ENCODE measurements at regions not wholly inside any gene's neighbourhood (a gene's known extent, or its start where the extent isn't known, plus 50 kb on each side); places are given as distances from the start of the nearest gene placed in this dataset.

DNA sequence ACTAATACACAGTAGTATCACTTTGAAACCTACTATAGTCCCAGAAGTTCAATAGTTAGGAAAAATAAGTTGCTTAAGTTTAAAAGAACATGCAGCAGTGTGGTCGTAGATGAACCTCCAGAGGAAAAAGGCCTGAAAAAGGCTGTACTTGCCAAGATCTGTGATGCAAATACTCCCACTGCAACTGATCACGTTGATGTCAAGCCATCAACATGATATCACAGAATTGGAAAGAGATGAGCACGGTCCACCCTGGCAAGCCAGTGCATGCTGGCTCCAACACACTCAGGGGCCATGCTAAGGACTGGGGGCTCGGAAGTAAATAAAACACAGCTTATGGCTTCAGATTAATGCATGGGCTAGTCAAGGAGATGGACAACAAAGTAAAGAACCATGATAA lies 71.8 kb upstream of the LRCH1 start:
- no peak overlapping the region for H4K8ac ChIP-seq (ENCODE audit: low read depth, low read length)
- no peak overlapping the region for H3K4me2 ChIP-seq (ENCODE audit: low read length)
- no peak for DNase-seq
- no peak overlapping the region for H2BK120ac ChIP-seq (ENCODE audit: low read depth, low read length)
- no peak overlapping the region for H2BK15ac ChIP-seq (replicated peaks; ENCODE audit: low read depth)
- no peak overlapping the region for H3K4me3 ChIP-seq (ENCODE audit: low read length)
- H4K5ac ChIP-seq (ENCODE audit: low read length): no peak overlapping the region
- no peak overlapping the region for H3K56ac ChIP-seq (ENCODE audit: low read length)
- WGBS (ENCODE audit: extremely low coverage, insufficient coverage, low lambda C conversion rate): no CpG with 5 or more reads among the region's 4 CpGs
- H3K9ac ChIP-seq (ENCODE audit: low read length): no peak overlapping the region
- H2BK5ac ChIP-seq (ENCODE audit: low read length): no peak overlapping the region
- no peaks in the 10 kb centered on the region for H3K4me1 ChIP-seq (ENCODE audit: control insufficient read depth, low read depth, low read length)
- no peak overlapping the region for H2AK5ac ChIP-seq (ENCODE audit: low read length)
- no peak overlapping the region for H3K23ac ChIP-seq (ENCODE audit: low read length)
- H3K18ac ChIP-seq (ENCODE audit: low read length): no peak overlapping the region
- H3K4ac ChIP-seq (ENCODE audit: low read depth, low read length): no peak overlapping the region
- H3K36me3 ChIP-seq (ENCODE audit: control insufficient read depth, insufficient read depth, low read length): no peaks in the 10 kb centered on the region
- no peaks in the 10 kb centered on the region for H3K79me2 ChIP-seq (ENCODE audit: control insufficient read depth, insufficient read depth, low read length)
- H3K79me1 ChIP-seq (ENCODE audit: low read length): no peaks in the 10 kb centered on the region
- no peak overlapping the region for H3K27ac ChIP-seq (ENCODE audit: low read depth, low read length)
- no peaks in the 10 kb centered on the region for H3K27me3 ChIP-seq (ENCODE audit: insufficient read depth, low read length, poor library complexity)

GRCh38 chr13:46480131-46480530 lies 72.8 kb upstream of the LRCH1 start:
- no CpG with 5 or more reads among the region's 5 CpGs for WGBS (ENCODE audit: extremely low coverage, insufficient coverage, low lambda C conversion rate)
- Histone ChIP-seq H3K36me3 (ENCODE audit: control insufficient read depth, insufficient read depth, low read length) (no peaks in the 10 kb centered on the region), H2BK15ac (replicated peaks; ENCODE audit: low read depth) (no peak overlapping the region), H3K9ac (ENCODE audit: low read length) (no peak overlapping the region), H3K4me1 (ENCODE audit: control insufficient read depth, low read depth, low read length) (no peaks in the 10 kb centered on the region), H3K79me1 (ENCODE audit: low read length) (no peaks in the 10 kb centered on the region), H3K56ac (ENCODE audit: low read length) (peak overlapping the region; percentile 27), H3K27ac (ENCODE audit: low read depth, low read length) (peak overlapping the region; percentile 16), H3K4me3 (ENCODE audit: low read length) (no peak overlapping the region), H3K23ac (ENCODE audit: low read length) (no peak overlapping the region), H3K4ac (ENCODE audit: low read depth, low read length) (no peak overlapping the region), H4K8ac (ENCODE audit: low read depth, low read length) (no peak overlapping the region), H2AK5ac (ENCODE audit: low read length) (no peak overlapping the region), H2BK5ac (ENCODE audit: low read length) (no peak overlapping the region), H4K5ac (ENCODE audit: low read length) (no peak overlapping the region), H2BK120ac (ENCODE audit: low read depth, low read length) (peak overlapping the region; percentile 15), H3K18ac (ENCODE audit: low read length) (no peak overlapping the region), H3K27me3 (ENCODE audit: insufficient read depth, low read length, poor library complexity) (no peaks in the 10 kb centered on the region), H3K79me2 (ENCODE audit: control insufficient read depth, insufficient read depth, low read length) (no peaks in the 10 kb centered on the region), H3K4me2 (ENCODE audit: low read length) (no peak overlapping the region)
- peak; percentile 42 for DNase-seq

GRCh38 chr13:46479691-46480090 lies 73.3 kb upstream of the LRCH1 start:
- H3K4me1 ChIP-seq (ENCODE audit: control insufficient read depth, low read depth, low read length): no peaks in the 10 kb centered on the region
- no peak overlapping the region for H2BK15ac ChIP-seq (replicated peaks; ENCODE audit: low read depth)
- H3K27ac ChIP-seq (ENCODE audit: low read depth, low read length): peak overlapping the region; percentile 16
- H3K9ac ChIP-seq (ENCODE audit: low read length): no peak overlapping the region
- peak; percentile 23 for DNase-seq
- no peak overlapping the region for H2BK120ac ChIP-seq (ENCODE audit: low read depth, low read length)
- no peaks in the 10 kb centered on the region for H3K79me2 ChIP-seq (ENCODE audit: control insufficient read depth, insufficient read depth, low read length)
- no peak overlapping the region for H2BK5ac ChIP-seq (ENCODE audit: low read length)
- no peak overlapping the region for H3K23ac ChIP-seq (ENCODE audit: low read length)
- H3K18ac ChIP-seq (ENCODE audit: low read length): no peak overlapping the region
- H3K27me3 ChIP-seq (ENCODE audit: insufficient read depth, low read length, poor library complexity): no peaks in the 10 kb centered on the region
- H3K56ac ChIP-seq (ENCODE audit: low read length): peak overlapping the region; percentile 27
- no peak overlapping the region for H4K5ac ChIP-seq (ENCODE audit: low read length)
- no peak overlapping the region for H2AK5ac ChIP-seq (ENCODE audit: low read length)
- no peak overlapping the region for H4K8ac ChIP-seq (ENCODE audit: low read depth, low read length)
- no peak overlapping the region for H3K4me2 ChIP-seq (ENCODE audit: low read length)
- H3K4me3 ChIP-seq (ENCODE audit: low read length): no peak overlapping the region
- no CpG with 5 or more reads among the region's 1 CpG for WGBS (ENCODE audit: extremely low coverage, insufficient coverage, low lambda C conversion rate)
- no peaks in the 10 kb centered on the region for H3K36me3 ChIP-seq (ENCODE audit: control insufficient read depth, insufficient read depth, low read length)
- H3K79me1 ChIP-seq (ENCODE audit: low read length): no peaks in the 10 kb centered on the region
- H3K4ac ChIP-seq (ENCODE audit: low read depth, low read length): no peak overlapping the region

- WGBS (ENCODE audit: extremely low coverage, insufficient coverage, low lambda C conversion rate): no CpG with 5 or more reads among the region's 1 CpG
- peak; percentile 48 for DNase-seq
These were observed 73.7 kb upstream of the LRCH1 start for GRCh38 chr13:46479283-46479682.

DNA sequence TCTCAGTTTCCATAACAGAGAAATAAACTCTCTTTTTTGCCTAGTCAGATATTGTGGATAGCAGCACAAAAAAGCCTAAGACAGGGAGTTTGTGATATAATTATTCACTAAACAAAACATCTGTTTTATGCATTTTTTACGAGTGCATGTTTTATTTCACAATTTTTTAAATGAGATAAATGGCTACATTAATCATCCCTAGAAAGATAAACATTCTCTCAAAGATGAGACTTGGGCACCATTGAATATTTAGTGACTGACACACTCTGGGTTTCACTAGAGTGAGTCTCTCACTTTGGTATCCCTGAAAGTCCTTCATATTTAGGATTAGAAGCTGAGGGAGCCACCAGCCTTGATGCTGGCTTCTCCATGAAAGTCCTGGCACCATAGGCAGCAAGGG lies 74.3 kb upstream of the LRCH1 start:
- H3K79me2 ChIP-seq (ENCODE audit: control insufficient read depth, insufficient read depth, low read length): no peaks in the 10 kb centered on the region
- no peak overlapping the region for H2AK5ac ChIP-seq (ENCODE audit: low read length)
- H3K56ac ChIP-seq (ENCODE audit: low read length): peak overlapping the region; percentile 12
- H3K4ac ChIP-seq (ENCODE audit: low read depth, low read length): no peak overlapping the region
- H3K23ac ChIP-seq (ENCODE audit: low read length): no peak overlapping the region
- H2BK5ac ChIP-seq (ENCODE audit: low read length): no peak overlapping the region
- no peak overlapping the region for H2BK15ac ChIP-seq (replicated peaks; ENCODE audit: low read depth)
- H3K4me3 ChIP-seq (ENCODE audit: low read length): no peak overlapping the region
- no peaks in the 10 kb centered on the region for H3K4me1 ChIP-seq (ENCODE audit: control insufficient read depth, low read depth, low read length)
- WGBS (ENCODE audit: extremely low coverage, insufficient coverage, low lambda C conversion rate): no CpG with 5 or more reads among the region's 1 CpG
- H3K4me2 ChIP-seq (ENCODE audit: low read length): no peak overlapping the region
- H3K79me1 ChIP-seq (ENCODE audit: low read length): no peaks in the 10 kb centered on the region
- H3K9ac ChIP-seq (ENCODE audit: low read length): no peak overlapping the region
- H4K8ac ChIP-seq (ENCODE audit: low read depth, low read length): no peak overlapping the region
- DNase-seq: no peak
- no peak overlapping the region for H3K18ac ChIP-seq (ENCODE audit: low read length)
- H3K27me3 ChIP-seq (ENCODE audit: insufficient read depth, low read length, poor library complexity): no peaks in the 10 kb centered on the region
- no peak overlapping the region for H4K5ac ChIP-seq (ENCODE audit: low read length)
- H3K27ac ChIP-seq (ENCODE audit: low read depth, low read length): no peak overlapping the region
- no peaks in the 10 kb centered on the region for H3K36me3 ChIP-seq (ENCODE audit: control insufficient read depth, insufficient read depth, low read length)
- H2BK120ac ChIP-seq (ENCODE audit: low read depth, low read length): no peak overlapping the region

More at GRCh38 chr13:46479283-46479682, 73.7 kb upstream of the LRCH1 start:
- no peak overlapping the region for H2BK15ac ChIP-seq (replicated peaks; ENCODE audit: low read depth)
- H3K36me3 ChIP-seq (ENCODE audit: control insufficient read depth, insufficient read depth, low read length): no peaks in the 10 kb centered on the region
- H3K4me2 ChIP-seq (ENCODE audit: low read length): no peak overlapping the region
- H4K8ac ChIP-seq (ENCODE audit: low read depth, low read length): no peak overlapping the region
- H4K5ac ChIP-seq (ENCODE audit: low read length): no peak overlapping the region
- H3K23ac ChIP-seq (ENCODE audit: low read length): no peak overlapping the region
- no peak overlapping the region for H3K9ac ChIP-seq (ENCODE audit: low read length)
- no peak overlapping the region for H3K4ac ChIP-seq (ENCODE audit: low read depth, low read length)
- no peaks in the 10 kb centered on the region for H3K4me1 ChIP-seq (ENCODE audit: control insufficient read depth, low read depth, low read length)
- H2BK120ac ChIP-seq (ENCODE audit: low read depth, low read length): no peak overlapping the region
- H3K27me3 ChIP-seq (ENCODE audit: insufficient read depth, low read length, poor library complexity): no peaks in the 10 kb centered on the region
- no peak overlapping the region for H2AK5ac ChIP-seq (ENCODE audit: low read length)
- H3K79me2 ChIP-seq (ENCODE audit: control insufficient read depth, insufficient read depth, low read length): no peaks in the 10 kb centered on the region
- H3K18ac ChIP-seq (ENCODE audit: low read length): no peak overlapping the region
- H3K4me3 ChIP-seq (ENCODE audit: low read length): no peak overlapping the region
- no peaks in the 10 kb centered on the region for H3K79me1 ChIP-seq (ENCODE audit: low read length)
- H2BK5ac ChIP-seq (ENCODE audit: low read length): no peak overlapping the region
- H3K27ac ChIP-seq (ENCODE audit: low read depth, low read length): no peak overlapping the region
- H3K56ac ChIP-seq (ENCODE audit: low read length): peak overlapping the region; percentile 12

DNA sequence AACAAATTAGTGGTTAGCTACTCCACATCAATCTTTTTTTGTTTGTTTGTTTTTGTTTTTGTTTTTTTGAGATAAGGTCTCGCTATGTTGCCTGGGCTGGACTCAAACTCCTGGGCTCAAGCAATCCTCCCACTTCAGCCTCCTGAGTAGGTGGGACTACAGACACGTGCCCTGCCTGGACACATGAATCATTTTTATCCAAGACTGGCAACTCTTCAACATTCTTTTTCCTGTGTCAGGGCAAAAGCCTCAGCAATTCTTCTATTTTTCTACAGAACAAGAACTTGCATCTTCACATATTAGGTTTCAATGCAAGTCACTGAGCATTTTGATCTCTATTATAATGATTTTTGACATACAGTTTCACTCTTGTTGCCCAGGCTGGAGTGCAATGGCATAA lies 76.8 kb upstream of the LRCH1 start:
- Histone ChIP-seq H2BK120ac (ENCODE audit: low read depth, low read length) (no peak overlapping the region), H3K4me3 (ENCODE audit: low read length) (no peak overlapping the region), H3K36me3 (ENCODE audit: control insufficient read depth, insufficient read depth, low read length) (no peaks in the 10 kb centered on the region), H3K23ac (ENCODE audit: low read length) (no peak overlapping the region), H4K5ac (ENCODE audit: low read length) (no peak overlapping the region), H3K4me1 (ENCODE audit: control insufficient read depth, low read depth, low read length) (no peaks in the 10 kb centered on the region), H2BK5ac (ENCODE audit: low read length) (no peak overlapping the region), H3K18ac (ENCODE audit: low read length) (no peak overlapping the region), H3K9ac (ENCODE audit: low read length) (no peak overlapping the region), H4K8ac (ENCODE audit: low read depth, low read length) (no peak overlapping the region), H3K27ac (ENCODE audit: low read depth, low read length) (no peak overlapping the region), H2AK5ac (ENCODE audit: low read length) (no peak overlapping the region), H3K56ac (ENCODE audit: low read length) (no peak overlapping the region), H2BK15ac (replicated peaks; ENCODE audit: low read depth) (no peak overlapping the region), H3K4ac (ENCODE audit: low read depth, low read length) (peak overlapping the region; percentile 50), H3K79me1 (ENCODE audit: low read length) (no peaks in the 10 kb centered on the region), H3K4me2 (ENCODE audit: low read length) (no peak overlapping the region), H3K27me3 (ENCODE audit: insufficient read depth, low read length, poor library complexity) (no peaks in the 10 kb centered on the region), H3K79me2 (ENCODE audit: control insufficient read depth, insufficient read depth, low read length) (no peaks in the 10 kb centered on the region)
- whole genome bisulfite sequencing (ENCODE audit: extremely low coverage, insufficient coverage, low lambda C conversion rate): no CpG with 5 or more reads among the region's 2 CpGs
- DNase-seq: no peak

All from mesendoderm (in vitro differentiated cells).